Karpas-422 (cell line): ENCODE measurements at regions not wholly inside any gene's neighbourhood (a gene's known extent, or its start where the extent isn't known, plus 50 kb on each side); places are given as distances from the start of the nearest gene placed in this dataset.

ENCODE experiments used
- DNase-seq: peaks from one replicate; pipeline ENCODE4 v3.0.0-alpha.2; 2015
- H2AFZ ChIP-seq: fragments of 200-600 bp; sonication (generic); 2 replicates; pipeline ENCODE4 v1.6.1; 2014; ENCODE audit warnings: antibody characterized with exemption, low read length, mixed read lengths
- H3K27ac ChIP-seq: fragments of 200-600 bp; sonication (generic); 2 replicates; pipeline ENCODE4 v1.5.1; 2014; ENCODE audit warnings: mild to moderate bottlenecking, low read length, moderate library complexity
- H3K27me3 ChIP-seq: fragments of 200-600 bp; sonication (generic); 2 replicates; pipeline ENCODE4 v1.6.1; 2014; ENCODE audit warnings: low read length, mixed read lengths
- H3K36me3 ChIP-seq: fragments of 200-600 bp; sonication (generic); 2 replicates; pipeline ENCODE4 v1.6.1; 2014; ENCODE audit warnings: low read length, mixed read lengths; ENCODE audit not compliant: insufficient read depth
- H3K4me1 ChIP-seq: fragments of 200-600 bp; sonication (generic); 2 replicates; pipeline ENCODE4 v1.6.1; 2014; ENCODE audit warnings: mild to moderate bottlenecking, low read length, mixed read lengths
- H3K4me2 ChIP-seq: fragments of 200-600 bp; sonication (generic); 2 replicates; pipeline ENCODE4 v1.6.1; 2014; ENCODE audit warnings: low read length, low read depth, mild to moderate bottlenecking; ENCODE audit not compliant: poor library complexity, severe bottlenecking
- H3K4me3 ChIP-seq: fragments of 200-600 bp; sonication (generic); 2 replicates; pipeline ENCODE4 v1.5.1; 2014; ENCODE audit warnings: mild to moderate bottlenecking, antibody characterized with exemption, low read length, mixed read lengths
- H3K79me2 ChIP-seq: fragments of 200-600 bp; sonication (generic); 2 replicates; pipeline ENCODE4 v1.6.1; 2014; ENCODE audit warnings: mild to moderate bottlenecking, low read length, mixed read lengths
- H3K9ac ChIP-seq: fragments of 200-600 bp; sonication (generic); 2 replicates; pipeline ENCODE4 v1.6.0; 2014; ENCODE audit warnings: low read length
- H3K9me2 ChIP-seq: fragments of 200-600 bp; sonication (generic), shearing (Covaris generic); replicated peaks from 2 replicates; pipeline ENCODE4 v1.6.0; 2014; ENCODE audit warnings: mild to moderate bottlenecking, low read length, moderate library complexity; ENCODE audit not compliant: insufficient read depth
- H3K9me3 ChIP-seq: fragments of 300-700, 200-600 bp; sonication (generic); 2 replicates; pipeline ENCODE4 v1.6.1; 2014; ENCODE audit warnings: low read length, mixed read lengths
- H4K20me1 ChIP-seq: fragments of 200-600 bp; sonication (generic); 2 replicates; pipeline ENCODE4 v1.6.1; 2014; ENCODE audit warnings: mild to moderate bottlenecking, antibody characterized with exemption, low read length, low read depth; ENCODE audit not compliant: insufficient read depth

GRCh38 chr1:65036570-65037051, 70.3 kb upstream of the JAK1 start:
- no peak overlapping the region for H3K27ac ChIP-seq
- no peaks in the 10 kb centered on the region for H3K9me2 ChIP-seq
- no peaks in the 10 kb centered on the region for H4K20me1 ChIP-seq
- H3K9me3 ChIP-seq: no peaks in the 10 kb centered on the region
- no peak overlapping the region for H3K4me2 ChIP-seq
- H3K79me2 ChIP-seq: no peaks in the 10 kb centered on the region
- H3K36me3 ChIP-seq: no peaks in the 10 kb centered on the region
- no peaks in the 10 kb centered on the region for H3K4me1 ChIP-seq
- H3K27me3 ChIP-seq: no peaks in the 10 kb centered on the region
- H2AFZ ChIP-seq: no peak overlapping the region
- DNase-seq: no peak
- H3K9ac ChIP-seq: no peak overlapping the region
- no peak overlapping the region for H3K4me3 ChIP-seq

- Histone ChIP-seq H3K27ac (no peak overlapping the region), H3K9me2 (no peaks in the 10 kb centered on the region), H3K4me1 (no peaks in the 10 kb centered on the region), H3K4me3 (no peak overlapping the region), H3K4me2 (no peak overlapping the region), H2AFZ (no peak overlapping the region), H3K9me3 (no peaks in the 10 kb centered on the region), H3K9ac (no peak overlapping the region), H4K20me1 (no peaks in the 10 kb centered on the region), H3K36me3 (no peaks in the 10 kb centered on the region), H3K27me3 (no peaks in the 10 kb centered on the region), H3K79me2 (no peaks in the 10 kb centered on the region)
- DNase-seq: no peak
Measured at GRCh38 chr1:65039066-65039465, 72.7 kb upstream of the JAK1 start.

- Histone ChIP-seq H3K27me3 (no peaks in the 10 kb centered on the region), H3K4me2 (no peak overlapping the region), H3K27ac (no peak overlapping the region), H3K79me2 (no peaks in the 10 kb centered on the region), H3K9ac (no peak overlapping the region), H3K9me2 (no peaks in the 10 kb centered on the region), H3K36me3 (no peaks in the 10 kb centered on the region), H3K4me1 (no peaks in the 10 kb centered on the region), H3K9me3 (no peaks in the 10 kb centered on the region), H3K4me3 (no peak overlapping the region), H4K20me1 (no peaks in the 10 kb centered on the region), H2AFZ (no peak overlapping the region)
- DNase-seq: no peak
Measured at GRCh38 chr1:65039508-65039907, 73.2 kb upstream of the JAK1 start.

DNA sequence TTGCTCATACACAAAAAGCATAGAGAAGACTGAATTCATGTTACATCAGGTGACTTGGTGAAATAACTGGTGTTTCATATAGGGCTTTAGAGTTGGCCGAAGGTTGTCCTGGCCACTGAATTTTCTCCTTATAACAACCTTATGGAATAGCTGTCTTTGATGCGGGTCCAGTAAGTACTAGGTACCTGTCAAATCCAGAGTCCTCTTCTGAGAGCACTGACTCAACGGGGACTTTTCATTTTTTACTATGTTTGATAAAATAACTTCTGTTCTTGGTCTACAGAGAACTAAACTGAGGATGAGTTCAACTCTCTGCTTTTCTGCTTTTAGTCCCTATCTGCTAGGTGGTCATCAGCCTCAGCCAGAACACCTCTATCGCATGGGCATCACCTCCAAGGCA, 76.1 kb upstream of the JAK1 start:
- Histone ChIP-seq H3K4me3 (no peak overlapping the region), H3K36me3 (no peaks in the 10 kb centered on the region), H3K79me2 (no peaks in the 10 kb centered on the region), H3K9me3 (no peaks in the 10 kb centered on the region), H3K9ac (no peak overlapping the region), H4K20me1 (no peaks in the 10 kb centered on the region), H3K27ac (no peak overlapping the region), H2AFZ (no peak overlapping the region), H3K9me2 (no peaks in the 10 kb centered on the region), H3K4me2 (no peak overlapping the region), H3K27me3 (no peaks in the 10 kb centered on the region), H3K4me1 (no peaks in the 10 kb centered on the region)
- no peak for DNase-seq

- Histone ChIP-seq H4K20me1 (no peaks in the 10 kb centered on the region), H3K36me3 (no peaks in the 10 kb centered on the region), H3K27me3 (no peaks in the 10 kb centered on the region), H3K4me2 (no peak overlapping the region), H2AFZ (no peak overlapping the region), H3K79me2 (no peaks in the 10 kb centered on the region), H3K4me1 (no peaks in the 10 kb centered on the region), H3K9me3 (no peaks in the 10 kb centered on the region), H3K9me2 (no peaks in the 10 kb centered on the region), H3K4me3 (no peak overlapping the region), H3K27ac (no peak overlapping the region), H3K9ac (no peak overlapping the region)
- DNase-seq: no peak
Measured at GRCh38 chr1:65044411-65044810, 78.1 kb upstream of the JAK1 start.

DNA sequence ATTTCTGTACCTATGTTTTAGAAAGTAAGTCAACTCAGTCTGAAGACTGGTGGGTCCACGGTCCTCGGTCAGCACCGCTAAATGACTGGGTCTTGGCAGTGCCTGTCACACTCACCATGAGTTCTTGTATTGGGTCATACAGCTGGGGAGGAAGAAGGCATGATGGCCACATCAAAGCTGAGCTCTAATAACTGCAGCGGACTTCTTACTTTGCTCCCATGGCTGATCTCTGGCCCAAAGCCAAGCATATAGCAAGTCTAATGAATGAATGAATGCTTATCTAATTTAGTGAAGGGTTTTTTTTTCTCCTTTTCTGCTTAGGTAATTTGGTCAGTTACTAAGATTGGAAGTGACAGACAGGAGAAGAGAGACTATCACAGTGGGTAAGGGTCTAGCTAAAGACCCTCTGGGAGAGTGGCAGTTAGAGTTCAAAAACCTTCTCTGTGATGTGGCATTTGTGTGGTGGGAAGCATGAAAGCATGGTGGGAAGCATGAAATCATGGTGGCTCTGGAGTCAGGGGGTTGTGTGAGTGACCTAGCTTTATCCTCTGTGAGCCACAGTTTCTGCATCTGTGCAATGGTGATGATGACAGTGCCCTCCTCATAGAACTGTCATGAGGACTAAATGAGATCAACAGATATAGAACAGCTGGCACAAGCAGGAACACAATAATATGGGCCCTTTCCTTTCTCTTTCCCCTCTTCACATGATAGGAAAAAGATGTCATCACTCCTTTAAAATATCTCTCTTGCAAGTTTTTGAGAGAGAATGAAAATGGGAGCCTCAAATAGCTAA, 78.9 kb upstream of the JAK1 start:
- Histone ChIP-seq H3K9ac (no peak overlapping the region), H4K20me1 (0 out of 2 replicates have a peak, but pooled peaks cover 2% of the 10 kb centered on the region), H3K36me3 (no peaks in the 10 kb centered on the region), H3K9me3 (no peaks in the 10 kb centered on the region), H3K4me3 (no peak overlapping the region), H3K4me2 (no peak overlapping the region), H3K4me1 (no peaks in the 10 kb centered on the region), H3K27me3 (no peaks in the 10 kb centered on the region), H2AFZ (no peak overlapping the region), H3K9me2 (no peaks in the 10 kb centered on the region), H3K79me2 (no peaks in the 10 kb centered on the region), H3K27ac (no peak overlapping the region)
- no peak for DNase-seq

DNA sequence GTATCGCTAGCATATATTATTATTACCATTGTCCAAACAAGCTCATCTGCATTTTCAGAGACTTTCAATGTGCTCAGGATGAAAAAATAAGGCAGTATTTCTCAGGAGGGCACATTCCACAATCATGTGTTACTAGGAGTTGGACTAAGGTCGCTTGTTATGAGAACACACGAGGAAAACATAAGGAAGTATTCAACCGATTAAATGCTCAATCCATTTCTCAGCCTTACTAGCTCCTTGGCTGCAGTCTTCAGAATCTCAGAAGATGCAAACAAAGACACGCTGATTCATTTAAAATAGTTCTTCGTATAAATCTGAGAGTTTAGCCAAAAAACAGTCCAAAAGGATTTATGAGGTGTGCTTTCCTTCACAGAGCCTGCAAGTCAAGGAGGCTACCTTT, 82.0 kb upstream of the JAK1 start:
- no peaks in the 10 kb centered on the region for H3K9me2 ChIP-seq
- H3K9me3 ChIP-seq: no peaks in the 10 kb centered on the region
- no peaks in the 10 kb centered on the region for H3K36me3 ChIP-seq
- no peaks in the 10 kb centered on the region for H3K79me2 ChIP-seq
- no peak overlapping the region for H3K4me3 ChIP-seq
- DNase-seq: no peak
- 0 out of 2 replicates have a peak, but pooled peaks cover 4% of the 10 kb centered on the region for H4K20me1 ChIP-seq
- H3K27ac ChIP-seq: no peak overlapping the region
- H2AFZ ChIP-seq: no peak overlapping the region
- H3K4me2 ChIP-seq: no peak overlapping the region
- no peaks in the 10 kb centered on the region for H3K27me3 ChIP-seq
- no peaks in the 10 kb centered on the region for H3K4me1 ChIP-seq
- H3K9ac ChIP-seq: no peak overlapping the region

DNA sequence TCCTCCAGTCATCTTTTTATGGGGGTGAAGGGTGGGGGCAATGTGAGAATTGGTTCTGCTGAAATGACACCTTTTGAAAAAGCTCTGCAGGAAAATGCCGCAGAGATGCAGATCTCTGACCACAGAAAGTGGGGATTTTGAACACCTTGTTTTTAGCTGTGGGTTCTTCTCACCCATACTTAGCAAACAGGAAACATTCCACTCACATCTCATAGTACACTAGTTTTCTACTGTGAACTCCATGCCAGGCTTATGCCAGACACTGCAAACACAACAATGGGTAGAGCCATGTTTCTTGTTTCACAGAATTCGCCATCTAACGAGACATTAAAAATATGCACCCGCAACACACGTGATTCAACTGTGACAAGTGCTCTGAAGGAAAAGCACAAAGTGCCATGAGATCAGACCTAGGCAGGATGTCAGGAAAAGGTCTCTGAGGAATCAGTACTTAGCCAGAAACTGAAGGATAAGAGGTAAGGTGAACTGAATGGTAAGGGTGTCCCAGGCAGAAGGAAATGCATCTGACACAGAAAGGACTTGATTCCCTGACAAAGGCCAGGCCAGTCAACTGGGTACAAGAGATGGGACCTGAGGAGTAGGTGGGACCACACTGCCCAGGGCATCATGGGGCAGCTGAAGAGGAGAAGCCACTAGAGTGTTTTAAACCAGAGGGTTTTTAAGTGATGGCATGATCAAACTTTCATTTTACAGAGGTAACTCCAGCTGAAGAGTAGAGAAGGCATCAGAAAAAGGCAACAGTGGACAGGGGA, 83.8 kb upstream of the JAK1 start:
- no peak overlapping the region for H2AFZ ChIP-seq
- H3K9ac ChIP-seq: no peak overlapping the region
- H3K9me3 ChIP-seq: no peaks in the 10 kb centered on the region
- H3K79me2 ChIP-seq: no peaks in the 10 kb centered on the region
- no peaks in the 10 kb centered on the region for H3K4me1 ChIP-seq
- H3K9me2 ChIP-seq: no peaks in the 10 kb centered on the region
- H4K20me1 ChIP-seq: 0 out of 2 replicates have a peak, but pooled peaks cover 4% of the 10 kb centered on the region
- H3K4me3 ChIP-seq: no peak overlapping the region
- no peak overlapping the region for H3K4me2 ChIP-seq
- no peak for DNase-seq
- H3K27ac ChIP-seq: no peak overlapping the region
- no peaks in the 10 kb centered on the region for H3K36me3 ChIP-seq
- H3K27me3 ChIP-seq: no peaks in the 10 kb centered on the region
